ENCODE measurements at regions not wholly inside any gene's neighbourhood (a gene's known extent, or its start where the extent isn't known, plus 50 kb on each side); places are given as distances from the start of the nearest gene placed in this dataset.

DNA sequence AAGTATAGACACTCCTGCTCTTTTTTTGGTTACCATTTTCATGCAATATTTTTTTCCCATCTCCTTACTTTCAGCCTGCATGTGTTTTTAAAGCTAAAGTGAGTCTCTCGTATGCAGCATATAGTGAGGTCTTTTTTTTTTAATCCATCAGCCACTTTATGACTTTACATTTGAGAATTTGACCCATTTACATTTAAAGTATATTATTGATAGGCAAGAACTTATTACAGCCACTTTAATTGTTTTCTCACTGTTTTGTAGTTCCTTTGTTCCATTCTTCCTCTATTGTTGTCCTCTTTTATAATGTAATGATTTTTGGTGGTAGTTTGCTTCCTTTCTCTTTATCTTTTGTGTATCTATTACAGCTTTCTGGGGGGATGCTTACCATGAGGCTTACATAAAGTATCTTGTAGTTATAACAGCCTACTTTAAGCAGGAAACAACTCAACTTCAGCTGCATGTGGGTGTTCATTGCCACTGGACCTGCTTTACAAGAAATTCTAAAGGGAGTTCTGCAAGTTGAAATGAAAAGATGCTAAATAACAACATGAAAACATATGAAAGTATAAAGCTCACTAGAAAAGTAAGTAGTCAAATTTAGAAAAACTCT, 71.8 kb downstream of the TNFAIP3 start:
- TF ChIP-seq, protein P1, sequence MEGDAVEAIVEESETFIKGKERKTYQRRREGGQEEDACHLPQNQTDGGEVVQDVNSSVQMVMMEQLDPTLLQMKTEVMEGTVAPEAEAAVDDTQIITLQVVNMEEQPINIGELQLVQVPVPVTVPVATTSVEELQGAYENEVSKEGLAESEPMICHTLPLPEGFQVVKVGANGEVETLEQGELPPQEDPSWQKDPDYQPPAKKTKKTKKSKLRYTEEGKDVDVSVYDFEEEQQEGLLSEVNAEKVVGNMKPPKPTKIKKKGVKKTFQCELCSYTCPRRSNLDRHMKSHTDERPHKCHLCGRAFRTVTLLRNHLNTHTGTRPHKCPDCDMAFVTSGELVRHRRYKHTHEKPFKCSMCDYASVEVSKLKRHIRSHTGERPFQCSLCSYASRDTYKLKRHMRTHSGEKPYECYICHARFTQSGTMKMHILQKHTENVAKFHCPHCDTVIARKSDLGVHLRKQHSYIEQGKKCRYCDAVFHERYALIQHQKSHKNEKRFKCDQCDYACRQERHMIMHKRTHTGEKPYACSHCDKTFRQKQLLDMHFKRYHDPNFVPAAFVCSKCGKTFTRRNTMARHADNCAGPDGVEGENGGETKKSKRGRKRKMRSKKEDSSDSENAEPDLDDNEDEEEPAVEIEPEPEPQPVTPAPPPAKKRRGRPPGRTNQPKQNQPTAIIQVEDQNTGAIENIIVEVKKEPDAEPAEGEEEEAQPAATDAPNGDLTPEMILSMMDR (optimal IDR thresholded peaks at IDR 0.05 in 1 of 3, IDR thresholded peaks at IDR 0.05 in 1 of 3, conservative IDR thresholded peaks at IDR 0.05 in 1 of 3; ENCODE audit: extremely low read depth in 1 of 3, insufficient read depth in 2 of 3, low read length in 3 of 3), result no peak
- TF ChIP-seq EZH2 (IDR thresholded peaks at IDR 0.05; ENCODE audit: low read length), result no peak
